Lower leg skin (tissue), 3 donors: ENCODE measurements at regions not wholly inside any gene's neighbourhood (a gene's known extent, or its start where the extent isn't known, plus 50 kb on each side); places are given as distances from the start of the nearest gene placed in this dataset.

Experiments used
- CTCF ChIP-seq, 3 donors: fragments of 450-650 bp; IDR thresholded peaks; one replicate each; pipeline ENCODE4 v1.5.1; 2016; ENCODE audit warnings: antibody characterized with exemption in 3 of 3, mild to moderate bottlenecking in 3 of 3, moderate library complexity in 2 of 3
- POLR2A ChIP-seq, 2 donors: fragments of 450-650 bp; IDR thresholded peaks; one replicate each; pipeline ENCODE4 v1.6.1; 2016 to 2017; ENCODE audit warnings: antibody characterized with exemption in 2 of 2, mild to moderate bottlenecking in 1 of 2, moderate library complexity in 1 of 2

- TF ChIP-seq POLR2A (IDR thresholded peaks at IDR 0.05), result no peak
- TF ChIP-seq CTCF (IDR thresholded peaks at IDR 0.05), result no peak
These were observed 203.5 kb downstream of the UTRN start for GRCh38 chr6:144488590-144488989.
